DND-41 (cell line): ENCODE measurements at regions not wholly inside any gene's neighbourhood (a gene's known extent, or its start where the extent isn't known, plus 50 kb on each side); places are given as distances from the start of the nearest gene placed in this dataset.

Experiments used
- CTCF ChIP-seq: IDR thresholded peaks from 2 replicates; pipeline ENCODE4 v1.5.1; 2012; ENCODE audit warnings: borderline replicate concordance, low read length, moderate library complexity, mild to moderate bottlenecking; ENCODE audit not compliant: poor library complexity, severe bottlenecking; ENCODE audit errors: extremely low read depth
- EZH2 ChIP-seq: IDR thresholded peaks from 3 replicates; pipeline ENCODE4 v1.6.1; 2012; ENCODE audit warnings: borderline replicate concordance, low read depth, mild to moderate bottlenecking, moderate library complexity, low read length, inconsistent platforms; ENCODE audit not compliant: severe bottlenecking

GRCh38 chr16:11487289-11487688 is 99.4 kb downstream of the LITAF start:
- TF ChIP-seq EZH2 (no peak), CTCF (no peak)
